GM12891 (cell line): ENCODE measurements at regions not wholly inside any gene's neighbourhood (a gene's known extent, or its start where the extent isn't known, plus 50 kb on each side); places are given as distances from the start of the nearest gene placed in this dataset.

Experiments used
- POLR2A ChIP-seq: IDR thresholded peaks from 2 replicates; pipeline ENCODE4 v1.6.1; 2011; ENCODE audit warnings: low read depth, low read length, control low read depth
- POLR2AphosphoS5 ChIP-seq: IDR thresholded peaks from 2 replicates; pipeline ENCODE4 v1.6.1; 2011; ENCODE audit warnings: low read depth, low read length, control low read depth

- no peak for TF ChIP-seq POLR2AphosphoS5
- TF ChIP-seq POLR2A = no peak
These were observed 111.0 kb upstream of the HS3ST5 start for GRCh38 chr6:114453737-114454276.
